WTC11 (cell line): ENCODE measurements at regions not wholly inside any gene's neighbourhood (a gene's known extent, or its start where the extent isn't known, plus 50 kb on each side); places are given as distances from the start of the nearest gene placed in this dataset.

Experiments used
- ATAC-seq: fragments of 200-7000 bp; cut with Tn5 transposase; 2 replicates; pipeline ENCODE4 v1.10.0; 2021; ENCODE audit warnings: mild to moderate bottlenecking, moderate library complexity
- CTCF ChIA-PET: fragments of 300-600 bp; sonication (Branson Sonifier 250); formaldehyde crosslinking; loops from one replicate; lab custom pipeline; 2021; ENCODE audit warnings: antibody characterized with exemption; lab: Charles Lee
- POLR2A ChIA-PET: fragments of 350-600 bp; sonication (Branson Sonifier 250); formaldehyde crosslinking; loops from one replicate; lab custom pipeline; 2021; ENCODE audit warnings: antibody characterized with exemption; lab: Charles Lee
- DNase-seq: peaks from one replicate; pipeline ENCODE4 v3.0.0; 2021; ENCODE audit warnings: low spot score
- H3K27ac Mint-ChIP-seq: 2 replicates; pipeline ENCODE4 v1.8.0; 2021; ENCODE audit warnings: mixed read lengths
- H3K27me3 Mint-ChIP-seq: 2 replicates; pipeline ENCODE4 v1.8.0; 2021; ENCODE audit warnings: low read depth, mild to moderate bottlenecking, moderate library complexity, mixed read lengths
- H3K36me3 Mint-ChIP-seq: 2 replicates; pipeline ENCODE4 v1.8.0; 2021; ENCODE audit warnings: mixed read lengths
- H3K4me1 Mint-ChIP-seq: 2 replicates; pipeline ENCODE4 v1.8.0; 2022; ENCODE audit warnings: mixed read lengths
- H3K4me3 Mint-ChIP-seq: 2 replicates; pipeline ENCODE4 v1.8.0; 2021; ENCODE audit warnings: mild to moderate bottlenecking, moderate library complexity, mixed read lengths
- H3K9me3 Mint-ChIP-seq: 2 replicates; pipeline ENCODE4 v1.8.0; 2021; ENCODE audit warnings: mixed read lengths
- CREB1 ChIP-seq: sonication (generic); formaldehyde crosslinking; IDR thresholded peaks from 2 replicates; pipeline ENCODE4 v1.8.0; 2023; ENCODE audit warnings: mild to moderate bottlenecking, missing genetic modification reagents
- FOXP1 ChIP-seq: sonication (generic); formaldehyde crosslinking; IDR thresholded peaks from 2 replicates; pipeline ENCODE4 v1.8.0; 2022; ENCODE audit warnings: missing genetic modification reagents, mild to moderate bottlenecking, moderate library complexity, borderline replicate concordance
- GABPB1 ChIP-seq: sonication (generic); formaldehyde crosslinking; IDR thresholded peaks from 2 replicates; pipeline ENCODE4 v1.8.1; 2023; ENCODE audit warnings: mild to moderate bottlenecking, missing genetic modification reagents
- GTF2I ChIP-seq: fragments of 250-450 bp; sonication (Bioruptor Pico); conservative IDR thresholded peaks from 2 replicates; pipeline ENCODE4 v1.4.0; 2021; ENCODE audit warnings: mild to moderate bottlenecking
- HMGA2 ChIP-seq: fragments of 250-450 bp; sonication (Bioruptor Pico); IDR thresholded peaks from 2 replicates; pipeline ENCODE4 v1.4.0; 2021; ENCODE audit warnings: mild to moderate bottlenecking, moderate library complexity
- IRF2 ChIP-seq: sonication (generic); formaldehyde crosslinking; IDR thresholded peaks from 2 replicates; pipeline ENCODE4 v1.8.0; 2022; ENCODE audit warnings: low read depth, missing genetic modification reagents, borderline replicate concordance
- JUN ChIP-seq: sonication (generic); formaldehyde crosslinking; IDR thresholded peaks from 2 replicates; pipeline ENCODE4 v1.8.0; 2023; ENCODE audit warnings: mild to moderate bottlenecking, missing genetic modification reagents
- KAT7 ChIP-seq: sonication (generic); formaldehyde crosslinking; IDR thresholded peaks from 2 replicates; pipeline ENCODE4 v1.8.1; 2023; ENCODE audit warnings: missing genetic modification reagents, mild to moderate bottlenecking, borderline replicate concordance
- MYBL2 ChIP-seq: sonication (generic); formaldehyde crosslinking; IDR thresholded peaks from 2 replicates; pipeline ENCODE4 v1.8.1; 2023; ENCODE audit warnings: mild to moderate bottlenecking, moderate library complexity, missing genetic modification reagents
- NR2C2 ChIP-seq: sonication (generic); formaldehyde crosslinking; IDR thresholded peaks from 2 replicates; pipeline ENCODE4 v1.8.0; 2022; ENCODE audit warnings: mild to moderate bottlenecking, missing genetic modification reagents
- TP53 ChIP-seq: sonication (generic); formaldehyde crosslinking; IDR thresholded peaks from 2 replicates; pipeline ENCODE4 v1.8.1; 2023; ENCODE audit warnings: mild to moderate bottlenecking, missing genetic modification reagents
- ZBTB21 ChIP-seq: sonication (generic); formaldehyde crosslinking; IDR thresholded peaks from 2 replicates; pipeline ENCODE4 v1.8.1; 2023; ENCODE audit warnings: mild to moderate bottlenecking, missing genetic modification reagents, borderline replicate concordance
- ZNF138 ChIP-seq: sonication (generic); formaldehyde crosslinking; conservative IDR thresholded peaks from 2 replicates; pipeline ENCODE4 v1.8.1; 2022; ENCODE audit warnings: mild to moderate bottlenecking, moderate library complexity, missing genetic modification reagents
- ZNF416 ChIP-seq: fragments of 250-450 bp; sonication (Bioruptor Pico); IDR thresholded peaks from 2 replicates; pipeline ENCODE4 v1.9.0; 2021; ENCODE audit warnings: mild to moderate bottlenecking, inconsistent platforms
- ZNF423 ChIP-seq: fragments of 250-450 bp; sonication (Bioruptor Pico); IDR thresholded peaks from 2 replicates; pipeline ENCODE4 v2.1.2; 2022; ENCODE audit warnings: mild to moderate bottlenecking, moderate library complexity
- TF ChIP-seq, protein P1 (sequence below): sonication (generic); formaldehyde crosslinking; IDR thresholded peaks from 2 replicates; pipeline ENCODE4 v1.8.1; 2023; ENCODE audit warnings: mild to moderate bottlenecking, missing genetic modification reagents
- TF ChIP-seq, protein P2 (sequence below): fragments of 250-450 bp; sonication (Bioruptor Pico); IDR thresholded peaks from 2 replicates; pipeline ENCODE4 v1.8.0; 2021; ENCODE audit warnings: mild to moderate bottlenecking
- TF ChIP-seq, protein P3 (sequence below): fragments of 250-450 bp; sonication (Bioruptor Pico); conservative IDR thresholded peaks from 2 replicates; pipeline ENCODE4 v1.9.0; 2021; ENCODE audit warnings: mild to moderate bottlenecking
- TF ChIP-seq, protein P4 (sequence below): sonication (generic); formaldehyde crosslinking; IDR thresholded peaks from 2 replicates; pipeline ENCODE4 v1.8.0; 2022; ENCODE audit warnings: mild to moderate bottlenecking, missing genetic modification reagents
- TF ChIP-seq, protein P5 (sequence below): sonication (generic); formaldehyde crosslinking; IDR thresholded peaks from 2 replicates; pipeline ENCODE4 v1.8.1; 2022; ENCODE audit warnings: low read depth, missing genetic modification reagents, borderline replicate concordance

DNA sequence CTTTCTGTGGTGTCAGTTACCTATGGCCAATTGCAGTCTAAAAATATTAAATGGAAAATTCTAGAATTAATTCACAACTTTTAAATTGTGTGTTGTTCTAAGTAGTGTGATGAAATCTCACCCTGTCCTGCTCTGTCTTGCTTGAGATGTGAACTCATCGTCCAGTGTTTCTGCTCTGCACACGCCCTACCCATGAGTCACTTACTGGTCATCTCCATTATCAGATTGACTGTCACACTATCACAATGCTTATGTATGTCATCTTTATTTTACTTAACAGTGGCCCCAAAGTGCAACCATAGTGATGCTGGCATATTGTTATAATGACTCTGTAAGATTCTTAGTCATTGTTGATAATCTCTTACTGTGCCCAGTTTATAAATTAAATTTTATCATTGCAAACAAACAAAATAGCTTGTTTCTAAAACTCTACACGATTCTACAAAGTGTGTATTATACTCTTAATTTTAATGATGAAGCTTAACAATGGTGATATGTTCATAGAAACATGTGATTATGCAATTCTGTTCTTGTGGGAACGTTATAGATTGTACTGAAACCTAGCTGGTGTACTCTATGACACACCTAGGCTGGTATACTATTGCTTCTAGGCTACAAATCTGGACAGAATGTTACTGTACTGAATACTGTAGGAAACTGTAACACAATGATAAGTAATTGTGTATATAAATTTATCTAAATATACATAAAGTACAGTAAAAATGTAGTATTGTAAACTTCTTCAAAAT, 1086.8 kb upstream of the PIK3C3 start (continued):
- TF ChIP-seq, protein P1, sequence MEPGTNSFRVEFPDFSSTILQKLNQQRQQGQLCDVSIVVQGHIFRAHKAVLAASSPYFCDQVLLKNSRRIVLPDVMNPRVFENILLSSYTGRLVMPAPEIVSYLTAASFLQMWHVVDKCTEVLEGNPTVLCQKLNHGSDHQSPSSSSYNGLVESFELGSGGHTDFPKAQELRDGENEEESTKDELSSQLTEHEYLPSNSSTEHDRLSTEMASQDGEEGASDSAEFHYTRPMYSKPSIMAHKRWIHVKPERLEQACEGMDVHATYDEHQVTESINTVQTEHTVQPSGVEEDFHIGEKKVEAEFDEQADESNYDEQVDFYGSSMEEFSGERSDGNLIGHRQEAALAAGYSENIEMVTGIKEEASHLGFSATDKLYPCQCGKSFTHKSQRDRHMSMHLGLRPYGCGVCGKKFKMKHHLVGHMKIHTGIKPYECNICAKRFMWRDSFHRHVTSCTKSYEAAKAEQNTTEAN (CRISPR knock-in tag): no peak
- TF ChIP-seq FOXP1 (CRISPR knock-in tag): no peak
- TF ChIP-seq CREB1 (CRISPR knock-in tag): no peak
- TF ChIP-seq, protein P2, sequence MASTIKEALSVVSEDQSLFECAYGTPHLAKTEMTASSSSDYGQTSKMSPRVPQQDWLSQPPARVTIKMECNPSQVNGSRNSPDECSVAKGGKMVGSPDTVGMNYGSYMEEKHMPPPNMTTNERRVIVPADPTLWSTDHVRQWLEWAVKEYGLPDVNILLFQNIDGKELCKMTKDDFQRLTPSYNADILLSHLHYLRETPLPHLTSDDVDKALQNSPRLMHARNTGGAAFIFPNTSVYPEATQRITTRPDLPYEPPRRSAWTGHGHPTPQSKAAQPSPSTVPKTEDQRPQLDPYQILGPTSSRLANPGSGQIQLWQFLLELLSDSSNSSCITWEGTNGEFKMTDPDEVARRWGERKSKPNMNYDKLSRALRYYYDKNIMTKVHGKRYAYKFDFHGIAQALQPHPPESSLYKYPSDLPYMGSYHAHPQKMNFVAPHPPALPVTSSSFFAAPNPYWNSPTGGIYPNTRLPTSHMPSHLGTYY (CRISPR knock-in tag): no peak
- TF ChIP-seq, protein P3, sequence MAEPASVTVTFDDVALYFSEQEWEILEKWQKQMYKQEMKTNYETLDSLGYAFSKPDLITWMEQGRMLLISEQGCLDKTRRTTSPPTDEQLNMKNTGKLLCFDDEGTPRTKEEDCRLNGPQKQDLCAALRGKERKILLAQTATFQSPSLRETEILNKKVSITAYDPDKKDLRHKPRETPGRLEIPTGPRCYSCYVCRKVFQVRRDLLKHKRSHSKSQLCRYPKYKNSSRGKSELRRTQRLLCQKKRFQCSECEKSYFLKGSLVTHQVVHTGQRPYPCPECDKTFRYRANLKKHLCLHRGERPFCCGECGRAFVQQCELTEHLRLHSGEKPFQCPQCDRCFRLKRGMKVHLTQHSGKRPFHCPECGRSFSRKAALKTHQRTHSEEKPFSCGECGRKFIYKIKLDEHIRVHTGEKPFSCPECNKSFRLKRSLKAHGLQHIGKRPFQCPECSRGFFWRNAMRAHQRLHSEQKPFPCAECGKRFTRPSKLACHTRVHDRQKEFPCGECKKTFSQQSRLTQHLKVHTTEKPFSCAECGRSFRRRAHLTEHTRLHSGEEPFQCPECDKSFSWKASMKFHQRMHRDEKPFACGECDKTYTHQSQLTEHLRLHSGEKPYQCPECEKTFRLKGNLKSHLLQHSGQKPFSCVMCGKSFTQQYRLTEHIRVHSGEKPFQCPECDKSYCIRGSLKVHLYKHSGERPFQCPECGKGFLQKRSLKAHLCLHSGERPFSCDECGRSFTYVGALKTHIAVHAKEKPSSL (CRISPR knock-in tag): no peak
- TF ChIP-seq, all 79 proteins: peak for 0

DNA sequence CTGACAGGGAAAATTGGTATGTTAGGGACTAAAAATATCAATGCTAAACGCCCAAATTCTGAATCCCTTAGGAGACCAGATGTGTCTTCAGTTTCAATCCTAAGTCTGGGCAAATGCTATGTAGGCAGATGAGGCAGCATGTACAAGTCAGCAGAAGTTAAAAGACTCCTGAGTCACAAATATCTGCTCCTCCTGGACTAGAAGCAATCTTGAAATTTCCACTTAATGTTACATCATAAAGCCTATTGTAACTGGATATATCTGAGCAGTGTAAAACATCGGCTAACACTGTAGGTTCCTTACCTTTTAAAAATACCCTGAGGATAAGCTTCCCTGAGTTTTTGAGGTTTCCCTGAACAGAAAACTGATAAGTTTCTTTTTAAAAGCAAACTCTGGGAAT, 1087.6 kb upstream of the PIK3C3 start:
- CTCF ChIA-PET: no interaction called here
- Mint-ChIP-seq H3K36me3 (peaks cover 7% of the 10 kb centered on the region), H3K27ac (no peak overlapping the region), H3K4me3 (no peak overlapping the region), H3K4me1 (no peaks in the 10 kb centered on the region), H3K27me3 (no peaks in the 10 kb centered on the region), H3K9me3 (peaks cover 25% of the 10 kb centered on the region)
- POLR2A ChIA-PET: no interaction called here
- ATAC-seq (no peak), DNase-seq (no peak)
- TF ChIP-seq, protein P4, sequence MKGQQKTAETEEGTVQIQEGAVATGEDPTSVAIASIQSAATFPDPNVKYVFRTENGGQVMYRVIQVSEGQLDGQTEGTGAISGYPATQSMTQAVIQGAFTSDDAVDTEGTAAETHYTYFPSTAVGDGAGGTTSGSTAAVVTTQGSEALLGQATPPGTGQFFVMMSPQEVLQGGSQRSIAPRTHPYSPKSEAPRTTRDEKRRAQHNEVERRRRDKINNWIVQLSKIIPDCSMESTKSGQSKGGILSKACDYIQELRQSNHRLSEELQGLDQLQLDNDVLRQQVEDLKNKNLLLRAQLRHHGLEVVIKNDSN (CRISPR knock-in tag): no peak
- TF ChIP-seq ZNF416 (CRISPR knock-in tag) (no peak), FOXP1 (CRISPR knock-in tag) (no peak), ZNF138 (CRISPR knock-in tag) (no peak), GTF2I (CRISPR knock-in tag) (no peak), KAT7 (CRISPR knock-in tag) (no peak), GABPB1 (CRISPR knock-in tag) (no peak), IRF2 (CRISPR knock-in tag) (no peak), NR2C2 (CRISPR knock-in tag) (no peak), TP53 (no peak), ZBTB21 (CRISPR knock-in tag) (no peak), JUN (CRISPR knock-in tag) (no peak), MYBL2 (CRISPR knock-in tag) (no peak), ZNF423 (no peak), HMGA2 (CRISPR knock-in tag) (no peak)
- TF ChIP-seq, protein P5, sequence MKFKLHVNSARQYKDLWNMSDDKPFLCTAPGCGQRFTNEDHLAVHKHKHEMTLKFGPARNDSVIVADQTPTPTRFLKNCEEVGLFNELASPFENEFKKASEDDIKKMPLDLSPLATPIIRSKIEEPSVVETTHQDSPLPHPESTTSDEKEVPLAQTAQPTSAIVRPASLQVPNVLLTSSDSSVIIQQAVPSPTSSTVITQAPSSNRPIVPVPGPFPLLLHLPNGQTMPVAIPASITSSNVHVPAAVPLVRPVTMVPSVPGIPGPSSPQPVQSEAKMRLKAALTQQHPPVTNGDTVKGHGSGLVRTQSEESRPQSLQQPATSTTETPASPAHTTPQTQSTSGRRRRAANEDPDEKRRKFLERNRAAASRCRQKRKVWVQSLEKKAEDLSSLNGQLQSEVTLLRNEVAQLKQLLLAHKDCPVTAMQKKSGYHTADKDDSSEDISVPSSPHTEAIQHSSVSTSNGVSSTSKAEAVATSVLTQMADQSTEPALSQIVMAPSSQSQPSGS (CRISPR knock-in tag): no peak
- TF ChIP-seq, all 79 proteins: peak for 0
